ENCODE measurements at regions not wholly inside any gene's neighbourhood (a gene's known extent, or its start where the extent isn't known, plus 50 kb on each side); places are given as distances from the start of the nearest gene placed in this dataset.

DNA sequence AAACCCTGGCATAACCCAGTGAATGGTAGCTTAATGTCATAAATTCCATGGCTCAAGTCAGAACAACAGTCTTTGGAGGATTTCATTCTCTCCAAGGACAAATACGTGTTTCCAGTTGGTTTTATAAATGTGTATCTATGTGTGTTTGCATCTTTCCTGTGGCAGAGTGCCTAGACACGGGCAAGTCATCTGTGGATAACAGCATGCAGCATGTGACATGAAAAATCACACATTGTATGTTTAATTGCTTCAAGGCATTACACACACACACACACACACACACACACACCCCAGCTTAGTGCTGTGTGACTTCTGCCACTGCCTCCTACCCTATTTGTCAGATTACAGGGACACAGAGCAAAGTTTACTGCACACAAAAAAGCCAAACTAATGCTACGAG lies 68.2 kb upstream of the SSX2IP start:
- TF ChIP-seq SUZ12 (IDR thresholded peaks at IDR 0.05; ENCODE audit: extremely low read depth, insufficient read depth, insufficient read length) (no peak), YY1 (IDR thresholded peaks at IDR 0.05; ENCODE audit: insufficient read depth, insufficient read length) (no peak), ZNF274 (IDR thresholded peaks at IDR 0.05; ENCODE audit: low read depth, low read length) (no peak)
